WTC11 (cell line): ENCODE measurements at regions not wholly inside any gene's neighbourhood (a gene's known extent, or its start where the extent isn't known, plus 50 kb on each side); places are given as distances from the start of the nearest gene placed in this dataset.

ENCODE experiments used
- ATAC-seq: fragments of 200-7000 bp; cut with Tn5 transposase; 2 replicates; pipeline ENCODE4 v1.10.0; 2021; ENCODE audit warnings: mild to moderate bottlenecking, moderate library complexity
- CTCF ChIA-PET: fragments of 300-600 bp; sonication (Branson Sonifier 250); formaldehyde crosslinking; loops from one replicate; lab custom pipeline; 2021; ENCODE audit warnings: antibody characterized with exemption; lab: Charles Lee
- POLR2A ChIA-PET: fragments of 350-600 bp; sonication (Branson Sonifier 250); formaldehyde crosslinking; loops from one replicate; lab custom pipeline; 2021; ENCODE audit warnings: antibody characterized with exemption; lab: Charles Lee
- DNase-seq: peaks from one replicate; pipeline ENCODE4 v3.0.0; 2021; ENCODE audit warnings: low spot score
- H3K27ac Mint-ChIP-seq: 2 replicates; pipeline ENCODE4 v1.8.0; 2021; ENCODE audit warnings: mixed read lengths
- H3K27me3 Mint-ChIP-seq: 2 replicates; pipeline ENCODE4 v1.8.0; 2021; ENCODE audit warnings: low read depth, mild to moderate bottlenecking, moderate library complexity, mixed read lengths
- H3K36me3 Mint-ChIP-seq: 2 replicates; pipeline ENCODE4 v1.8.0; 2021; ENCODE audit warnings: mixed read lengths
- H3K4me1 Mint-ChIP-seq: 2 replicates; pipeline ENCODE4 v1.8.0; 2022; ENCODE audit warnings: mixed read lengths
- H3K4me3 Mint-ChIP-seq: 2 replicates; pipeline ENCODE4 v1.8.0; 2021; ENCODE audit warnings: mild to moderate bottlenecking, moderate library complexity, mixed read lengths
- H3K9me3 Mint-ChIP-seq: 2 replicates; pipeline ENCODE4 v1.8.0; 2021; ENCODE audit warnings: mixed read lengths
- CREB1 ChIP-seq: sonication (generic); formaldehyde crosslinking; IDR thresholded peaks from 2 replicates; pipeline ENCODE4 v1.8.0; 2023; ENCODE audit warnings: mild to moderate bottlenecking, missing genetic modification reagents
- ETV6 ChIP-seq: sonication (generic); formaldehyde crosslinking; IDR thresholded peaks from 2 replicates; pipeline ENCODE4 v1.8.1; 2022; ENCODE audit warnings: mild to moderate bottlenecking, missing genetic modification reagents
- GRHL2 ChIP-seq: fragments of 250-450 bp; sonication (Bioruptor Pico); IDR thresholded peaks from 2 replicates; pipeline ENCODE4 v1.8.0; 2022; ENCODE audit warnings: mild to moderate bottlenecking, moderate library complexity; ENCODE audit not compliant: insufficient replicate concordance, severe bottlenecking
- KAT7 ChIP-seq: sonication (generic); formaldehyde crosslinking; IDR thresholded peaks from 2 replicates; pipeline ENCODE4 v1.8.1; 2023; ENCODE audit warnings: missing genetic modification reagents, mild to moderate bottlenecking, borderline replicate concordance
- NFATC4 ChIP-seq: fragments of 250-450 bp; sonication (Bioruptor Pico); IDR thresholded peaks from 2 replicates; pipeline ENCODE4 v1.9.0; 2021; ENCODE audit warnings: mild to moderate bottlenecking
- PRRX2 ChIP-seq: fragments of 250-450 bp; sonication (Bioruptor Pico); IDR thresholded peaks from 2 replicates; pipeline ENCODE4 v1.8.0; 2021; ENCODE audit warnings: mild to moderate bottlenecking
- SMAD4 ChIP-seq: sonication (generic); formaldehyde crosslinking; IDR thresholded peaks from 2 replicates; pipeline ENCODE4 v1.8.0; 2022; ENCODE audit warnings: mild to moderate bottlenecking, missing genetic modification reagents
- TCF7 ChIP-seq: sonication (generic); formaldehyde crosslinking; IDR thresholded peaks from 2 replicates; pipeline ENCODE4 v1.8.0; 2022; ENCODE audit warnings: mild to moderate bottlenecking, low read depth, missing genetic modification reagents, moderate library complexity
- ZNF138 ChIP-seq: sonication (generic); formaldehyde crosslinking; conservative IDR thresholded peaks from 2 replicates; pipeline ENCODE4 v1.8.1; 2022; ENCODE audit warnings: mild to moderate bottlenecking, moderate library complexity, missing genetic modification reagents
- ZNF671 ChIP-seq: fragments of 250-450 bp; sonication (Bioruptor Pico); IDR thresholded peaks from 2 replicates; pipeline ENCODE4 v1.8.0; 2021; ENCODE audit warnings: mild to moderate bottlenecking
- TF ChIP-seq, protein P1 (sequence below): sonication (generic); formaldehyde crosslinking; IDR thresholded peaks from 2 replicates; pipeline ENCODE4 v1.8.0; 2023; ENCODE audit warnings: missing genetic modification reagents, mild to moderate bottlenecking, borderline replicate concordance
- TF ChIP-seq, protein P2 (sequence below): sonication (generic); formaldehyde crosslinking; IDR thresholded peaks from 2 replicates; pipeline ENCODE4 v1.8.0; 2022; ENCODE audit warnings: missing genetic modification reagents
- TF ChIP-seq, protein P3 (sequence below): sonication (generic); formaldehyde crosslinking; IDR thresholded peaks from 2 replicates; pipeline ENCODE4 v1.8.1; 2023; ENCODE audit warnings: mild to moderate bottlenecking, missing genetic modification reagents, moderate library complexity

DNA sequence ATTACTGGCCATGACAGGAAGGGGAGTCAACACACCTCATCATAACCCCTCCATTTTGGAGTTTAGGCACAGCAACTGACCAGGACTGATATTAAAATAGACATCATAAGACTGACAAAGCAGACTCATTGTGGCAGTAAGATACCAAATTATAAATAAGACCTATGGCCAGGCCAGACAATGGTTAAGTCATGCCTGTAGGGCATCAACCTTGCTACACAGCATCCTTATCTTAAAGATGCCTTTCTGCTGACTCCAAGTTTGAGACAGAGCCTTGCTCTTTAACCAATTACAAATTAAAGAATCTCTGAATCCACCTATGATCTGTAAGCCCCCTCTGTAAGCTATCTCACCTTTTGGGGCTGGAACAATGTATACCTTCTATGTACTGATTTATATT, 65.5 kb downstream of the VCX2 start:
- TF ChIP-seq, protein P1, sequence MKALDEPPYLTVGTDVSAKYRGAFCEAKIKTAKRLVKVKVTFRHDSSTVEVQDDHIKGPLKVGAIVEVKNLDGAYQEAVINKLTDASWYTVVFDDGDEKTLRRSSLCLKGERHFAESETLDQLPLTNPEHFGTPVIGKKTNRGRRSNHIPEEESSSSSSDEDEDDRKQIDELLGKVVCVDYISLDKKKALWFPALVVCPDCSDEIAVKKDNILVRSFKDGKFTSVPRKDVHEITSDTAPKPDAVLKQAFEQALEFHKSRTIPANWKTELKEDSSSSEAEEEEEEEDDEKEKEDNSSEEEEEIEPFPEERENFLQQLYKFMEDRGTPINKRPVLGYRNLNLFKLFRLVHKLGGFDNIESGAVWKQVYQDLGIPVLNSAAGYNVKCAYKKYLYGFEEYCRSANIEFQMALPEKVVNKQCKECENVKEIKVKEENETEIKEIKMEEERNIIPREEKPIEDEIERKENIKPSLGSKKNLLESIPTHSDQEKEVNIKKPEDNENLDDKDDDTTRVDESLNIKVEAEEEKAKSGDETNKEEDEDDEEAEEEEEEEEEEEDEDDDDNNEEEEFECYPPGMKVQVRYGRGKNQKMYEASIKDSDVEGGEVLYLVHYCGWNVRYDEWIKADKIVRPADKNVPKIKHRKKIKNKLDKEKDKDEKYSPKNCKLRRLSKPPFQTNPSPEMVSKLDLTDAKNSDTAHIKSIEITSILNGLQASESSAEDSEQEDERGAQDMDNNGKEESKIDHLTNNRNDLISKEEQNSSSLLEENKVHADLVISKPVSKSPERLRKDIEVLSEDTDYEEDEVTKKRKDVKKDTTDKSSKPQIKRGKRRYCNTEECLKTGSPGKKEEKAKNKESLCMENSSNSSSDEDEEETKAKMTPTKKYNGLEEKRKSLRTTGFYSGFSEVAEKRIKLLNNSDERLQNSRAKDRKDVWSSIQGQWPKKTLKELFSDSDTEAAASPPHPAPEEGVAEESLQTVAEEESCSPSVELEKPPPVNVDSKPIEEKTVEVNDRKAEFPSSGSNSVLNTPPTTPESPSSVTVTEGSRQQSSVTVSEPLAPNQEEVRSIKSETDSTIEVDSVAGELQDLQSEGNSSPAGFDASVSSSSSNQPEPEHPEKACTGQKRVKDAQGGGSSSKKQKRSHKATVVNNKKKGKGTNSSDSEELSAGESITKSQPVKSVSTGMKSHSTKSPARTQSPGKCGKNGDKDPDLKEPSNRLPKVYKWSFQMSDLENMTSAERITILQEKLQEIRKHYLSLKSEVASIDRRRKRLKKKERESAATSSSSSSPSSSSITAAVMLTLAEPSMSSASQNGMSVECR (CRISPR knock-in tag), result no peak
- Mint-ChIP-seq H3K36me3 (peaks cover 15% of the 10 kb centered on the region), H3K27me3 (no peaks in the 10 kb centered on the region; the same call in 1 of the 2 replicates), H3K4me1 (peaks cover 38% of the 10 kb centered on the region), H3K4me3 (no peak overlapping the region), H3K9me3 (peaks cover 19% of the 10 kb centered on the region), H3K27ac (no peak overlapping the region)
- ChIA-PET CTCF (no interaction called here), POLR2A (no interaction called here)
- DNase-seq (no peak), ATAC-seq (peak; percentile 28; the same call in 1 of the 2 replicates)

DNA sequence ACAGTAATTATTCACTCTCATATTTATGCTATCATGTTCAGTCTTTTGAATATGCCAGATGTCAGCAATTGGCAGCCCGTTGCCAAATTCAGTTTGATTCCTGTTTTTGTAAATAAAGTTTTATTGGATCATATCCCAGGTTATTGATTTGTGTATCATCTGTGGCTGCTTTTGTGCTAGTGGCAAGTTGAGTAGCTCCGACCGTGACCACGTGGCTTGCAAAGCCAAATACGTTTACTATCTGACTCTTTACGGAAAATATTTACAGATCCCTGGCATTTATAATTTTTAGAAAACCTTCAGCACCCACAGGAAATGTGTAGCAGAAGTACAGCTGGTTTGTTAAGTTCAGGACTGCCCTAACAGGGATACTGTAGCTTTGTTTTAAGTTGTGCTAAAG, 67.4 kb downstream of the VCX2 start:
- no peak for ATAC-seq
- Mint-ChIP-seq H3K27me3 (no peaks in the 10 kb centered on the region; the same call in 1 of the 2 replicates), H3K27ac (no peak overlapping the region), H3K36me3 (peaks cover 10% of the 10 kb centered on the region), H3K4me1 (peaks cover 25% of the 10 kb centered on the region), H3K4me3 (no peak overlapping the region), H3K9me3 (peaks cover 14% of the 10 kb centered on the region)
- ChIA-PET POLR2A (no interaction called here), CTCF (no interaction called here)
- DNase-seq, result no peak
- TF ChIP-seq GRHL2 (CRISPR knock-in tag) (no peak), ETV6 (CRISPR knock-in tag) (no peak), ZNF671 (no peak), SMAD4 (CRISPR knock-in tag) (no peak), ZNF138 (no peak)

DNA sequence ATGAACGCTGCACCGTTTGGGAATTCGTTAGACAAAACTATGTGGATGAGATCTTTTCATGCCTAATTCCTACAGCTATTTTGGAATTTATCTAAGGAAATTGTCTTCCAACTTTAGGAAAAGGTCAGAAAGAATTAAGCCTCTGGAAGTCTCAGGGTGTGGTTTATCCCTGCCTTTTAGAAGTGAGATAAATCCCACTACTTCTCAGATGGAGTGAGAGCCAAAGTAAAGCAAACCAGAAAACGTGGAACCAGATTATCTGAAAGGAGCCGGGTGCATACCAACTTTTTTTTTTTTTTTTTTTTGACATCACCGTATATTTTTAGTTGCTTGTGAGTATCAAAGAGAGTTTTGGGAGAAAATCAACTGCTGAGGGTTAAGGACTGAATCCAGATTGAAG, 79.6 kb downstream of the VCX2 start:
- TF ChIP-seq, protein P2, sequence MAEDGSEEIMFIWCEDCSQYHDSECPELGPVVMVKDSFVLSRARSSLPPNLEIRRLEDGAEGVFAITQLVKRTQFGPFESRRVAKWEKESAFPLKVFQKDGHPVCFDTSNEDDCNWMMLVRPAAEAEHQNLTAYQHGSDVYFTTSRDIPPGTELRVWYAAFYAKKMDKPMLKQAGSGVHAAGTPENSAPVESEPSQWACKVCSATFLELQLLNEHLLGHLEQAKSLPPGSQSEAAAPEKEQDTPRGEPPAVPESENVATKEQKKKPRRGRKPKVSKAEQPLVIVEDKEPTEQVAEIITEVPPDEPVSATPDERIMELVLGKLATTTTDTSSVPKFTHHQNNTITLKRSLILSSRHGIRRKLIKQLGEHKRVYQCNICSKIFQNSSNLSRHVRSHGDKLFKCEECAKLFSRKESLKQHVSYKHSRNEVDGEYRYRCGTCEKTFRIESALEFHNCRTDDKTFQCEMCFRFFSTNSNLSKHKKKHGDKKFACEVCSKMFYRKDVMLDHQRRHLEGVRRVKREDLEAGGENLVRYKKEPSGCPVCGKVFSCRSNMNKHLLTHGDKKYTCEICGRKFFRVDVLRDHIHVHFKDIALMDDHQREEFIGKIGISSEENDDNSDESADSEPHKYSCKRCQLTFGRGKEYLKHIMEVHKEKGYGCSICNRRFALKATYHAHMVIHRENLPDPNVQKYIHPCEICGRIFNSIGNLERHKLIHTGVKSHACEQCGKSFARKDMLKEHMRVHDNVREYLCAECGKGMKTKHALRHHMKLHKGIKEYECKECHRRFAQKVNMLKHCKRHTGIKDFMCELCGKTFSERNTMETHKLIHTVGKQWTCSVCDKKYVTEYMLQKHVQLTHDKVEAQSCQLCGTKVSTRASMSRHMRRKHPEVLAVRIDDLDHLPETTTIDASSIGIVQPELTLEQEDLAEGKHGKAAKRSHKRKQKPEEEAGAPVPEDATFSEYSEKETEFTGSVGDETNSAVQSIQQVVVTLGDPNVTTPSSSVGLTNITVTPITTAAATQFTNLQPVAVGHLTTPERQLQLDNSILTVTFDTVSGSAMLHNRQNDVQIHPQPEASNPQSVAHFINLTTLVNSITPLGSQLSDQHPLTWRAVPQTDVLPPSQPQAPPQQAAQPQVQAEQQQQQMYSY (CRISPR knock-in tag), result peak; percentile 68
- TF ChIP-seq TCF7 (CRISPR knock-in tag), result no peak
- TF ChIP-seq GRHL2 (CRISPR knock-in tag), result no peak
- no peaks in the 10 kb centered on the region for H3K9me3 Mint-ChIP-seq
- ATAC-seq (no peak), DNase-seq (no peak)
- POLR2A ChIA-PET, result no interaction called here
- H3K4me3 Mint-ChIP-seq, result no peak overlapping the region
- H3K36me3 Mint-ChIP-seq, result no peaks in the 10 kb centered on the region
- H3K27ac Mint-ChIP-seq, result no peak overlapping the region
- peaks cover 15% of the 10 kb centered on the region for H3K4me1 Mint-ChIP-seq
- no peaks in the 10 kb centered on the region for H3K27me3 Mint-ChIP-seq
- CTCF ChIA-PET, result no interaction called here

DNA sequence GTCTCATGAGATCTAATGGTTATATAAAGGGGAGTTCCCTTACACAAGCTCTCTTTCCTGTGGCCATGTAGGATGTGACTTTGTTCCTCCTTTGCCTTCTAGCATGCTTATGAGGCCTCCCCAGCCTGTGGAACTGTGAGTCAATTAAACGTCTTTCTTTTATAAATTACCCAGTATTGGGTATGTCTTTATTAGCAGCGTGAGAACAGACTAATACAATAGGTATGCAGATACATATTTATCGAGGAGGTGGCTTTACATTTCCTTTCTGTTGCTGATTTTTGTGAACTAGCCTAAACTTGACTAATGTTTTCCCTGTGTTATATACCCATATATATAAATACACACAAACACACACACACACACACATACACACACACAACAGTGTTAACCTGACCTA, 80.2 kb downstream of the VCX2 start:
- Mint-ChIP-seq H3K27me3 (no peaks in the 10 kb centered on the region), H3K36me3 (no peaks in the 10 kb centered on the region), H3K9me3 (no peaks in the 10 kb centered on the region), H3K4me3 (no peak overlapping the region), H3K4me1 (peaks cover 15% of the 10 kb centered on the region), H3K27ac (no peak overlapping the region)
- ChIA-PET CTCF (no interaction called here), POLR2A (no interaction called here)
- DNase-seq (no peak), ATAC-seq (no peak)
- TF ChIP-seq CREB1, result no peak
- TF ChIP-seq, protein P2 (CRISPR knock-in tag), result no peak
- TF ChIP-seq ZNF138, result no peak
- TF ChIP-seq, protein P3, sequence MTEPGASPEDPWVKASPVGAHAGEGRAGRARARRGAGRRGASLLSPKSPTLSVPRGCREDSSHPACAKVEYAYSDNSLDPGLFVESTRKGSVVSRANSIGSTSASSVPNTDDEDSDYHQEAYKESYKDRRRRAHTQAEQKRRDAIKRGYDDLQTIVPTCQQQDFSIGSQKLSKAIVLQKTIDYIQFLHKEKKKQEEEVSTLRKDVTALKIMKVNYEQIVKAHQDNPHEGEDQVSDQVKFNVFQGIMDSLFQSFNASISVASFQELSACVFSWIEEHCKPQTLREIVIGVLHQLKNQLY (CRISPR knock-in tag), result no peak
- no peak for TF ChIP-seq NFATC4 (CRISPR knock-in tag)
- no peak for TF ChIP-seq PRRX2 (CRISPR knock-in tag)
- no peak for TF ChIP-seq KAT7 (CRISPR knock-in tag)
